Hindlimb muscle (tissue), 1 donor: ENCODE measurements at regions not wholly inside any gene's neighbourhood (a gene's known extent, or its start where the extent isn't known, plus 50 kb on each side); places are given as distances from the start of the nearest gene placed in this dataset.

Experiments used
- DNase-seq: peaks from one replicate; pipeline ENCODE4 v3.0.0-alpha.2; 2013

- no peak for DNase-seq
Observed at GRCh38 chr2:34037886-34038285, 438.8 kb upstream of the FAM98A start.

GRCh38 chr2:34037157-34037556 is 438.1 kb upstream of the FAM98A start:
- no peak for DNase-seq

DNA sequence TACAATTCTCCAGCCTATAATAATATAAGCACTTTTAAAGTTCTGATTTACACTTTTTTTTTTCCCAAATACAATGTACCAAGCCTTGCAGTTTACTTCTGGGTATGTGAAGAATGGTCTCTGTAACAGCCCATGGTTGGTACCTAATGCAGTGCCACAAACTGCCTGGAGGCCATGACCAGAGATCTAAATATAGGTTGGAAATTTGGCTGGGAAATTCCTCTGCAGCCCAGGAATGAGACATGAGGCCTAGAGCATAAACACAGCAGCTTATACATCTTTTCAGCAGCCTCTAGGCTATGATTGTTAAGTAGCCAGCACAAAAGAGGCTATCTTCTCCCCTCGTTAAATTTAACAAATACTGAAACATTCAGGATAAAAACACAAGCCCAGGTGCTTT is 432.0 kb upstream of the FAM98A start:
- no peak for DNase-seq

GRCh38 chr2:34030273-34030672 is 431.2 kb upstream of the FAM98A start:
- no peak for DNase-seq

- DNase-seq: no peak
Observed at GRCh38 chr2:34029073-34029472, 430.0 kb upstream of the FAM98A start.

GRCh38 chr2:34025196-34025595 is 426.1 kb upstream of the FAM98A start:
- DNase-seq: no peak

GRCh38 chr2:34012715-34013302 is 413.7 kb upstream of the FAM98A start:
- no peak for DNase-seq

DNA sequence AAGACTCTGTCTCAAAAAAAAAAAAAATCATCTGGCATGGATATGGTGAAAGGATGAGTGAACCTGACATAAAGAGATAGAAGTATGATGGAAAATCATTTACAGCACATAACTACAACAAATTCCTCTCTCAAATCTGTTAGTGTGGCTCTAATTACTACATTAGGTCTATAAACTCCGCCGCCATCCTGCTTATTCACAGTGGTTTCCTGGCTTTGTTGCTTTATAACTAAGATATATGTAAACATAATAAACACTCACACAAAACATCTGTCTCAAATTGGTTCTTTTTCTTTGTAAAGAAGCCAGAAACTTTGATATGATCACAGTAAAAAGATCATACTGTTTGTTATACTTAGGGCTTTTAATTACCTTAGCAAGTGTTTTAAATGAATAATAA is 412.6 kb upstream of the FAM98A start:
- no peak for DNase-seq

- DNase-seq: no peak
Observed at GRCh38 chr2:34005901-34006300, 406.8 kb upstream of the FAM98A start.

- no peak for DNase-seq
Observed at GRCh38 chr2:34004936-34005335, 405.8 kb upstream of the FAM98A start.

- no peak for DNase-seq
Observed at GRCh38 chr2:34003795-34004194, 404.7 kb upstream of the FAM98A start.

GRCh38 chr2:34001557-34001956 is 402.5 kb upstream of the FAM98A start:
- DNase-seq: no peak

DNA sequence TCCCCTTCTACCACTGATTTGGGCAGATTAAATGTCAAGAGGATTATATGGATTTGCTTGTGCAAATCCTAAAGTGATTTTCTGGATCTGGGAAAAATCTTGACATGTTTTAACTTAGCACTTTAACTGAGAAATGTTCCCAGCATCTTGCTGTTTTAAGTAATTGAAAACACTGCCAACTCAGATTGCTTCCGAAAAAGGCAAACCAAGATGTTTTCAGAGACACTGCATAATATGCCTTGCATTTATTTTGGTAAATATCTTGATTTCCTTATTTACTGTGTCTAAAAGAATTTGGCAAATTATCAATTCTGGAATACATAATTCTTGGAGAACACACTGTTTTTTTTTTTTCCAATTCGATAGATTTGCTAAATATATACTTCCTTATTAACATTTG is 385.0 kb upstream of the FAM98A start:
- no peak for DNase-seq

- DNase-seq: no peak
Observed at GRCh38 chr2:33978471-33978870, 379.4 kb upstream of the FAM98A start.

- no peak for DNase-seq
Observed at GRCh38 chr2:33975498-33975897, 376.4 kb upstream of the FAM98A start.

- no peak for DNase-seq
Observed at GRCh38 chr2:33967103-33967502, 368.0 kb upstream of the FAM98A start.

DNA sequence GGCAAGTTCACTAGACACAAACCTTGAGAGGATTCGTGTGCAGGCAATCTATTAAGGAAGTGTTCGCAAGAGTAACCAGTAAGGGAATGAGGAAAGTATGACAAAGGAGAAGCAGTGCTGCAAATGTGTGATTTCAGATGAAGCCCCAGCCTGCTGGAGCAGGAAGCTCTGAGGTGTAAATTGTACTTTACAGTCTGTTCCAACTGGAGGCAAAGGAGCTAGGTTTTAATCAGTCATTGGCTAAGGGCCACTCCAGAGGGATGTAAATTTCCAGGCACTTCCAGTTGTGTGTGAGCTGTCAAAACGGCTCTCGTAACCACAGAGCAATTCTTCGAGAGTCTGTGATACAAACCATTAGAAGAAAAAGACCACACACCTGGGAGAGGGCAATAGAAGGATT is 359.5 kb upstream of the FAM98A start:
- DNase-seq: no peak

GRCh38 chr2:33949371-33949770 is 350.3 kb upstream of the FAM98A start:
- no peak for DNase-seq

- no peak for DNase-seq
Observed at GRCh38 chr2:33946193-33946592, 347.1 kb upstream of the FAM98A start.

- no peak for DNase-seq
Observed at GRCh38 chr2:33933203-33933602, 334.1 kb upstream of the FAM98A start.

DNA sequence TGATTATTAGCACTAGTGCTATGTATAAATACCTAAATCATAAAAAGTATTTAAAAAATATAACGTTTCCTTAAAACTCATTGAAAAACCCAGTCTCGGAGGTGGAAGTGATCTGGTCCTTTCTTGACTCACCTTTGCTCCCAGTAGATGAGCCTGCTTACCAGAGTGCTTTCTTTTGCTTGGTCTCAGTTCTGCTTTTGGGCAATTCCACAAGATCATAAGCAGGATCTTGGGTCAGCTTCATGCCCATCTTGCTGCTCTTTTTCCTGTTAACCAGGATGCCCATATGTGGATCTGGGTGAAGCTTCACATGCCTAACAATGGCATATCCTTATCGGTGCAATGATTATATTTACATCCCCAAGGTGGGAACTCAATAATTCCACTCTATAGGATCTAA is 332.1 kb upstream of the FAM98A start:
- DNase-seq: no peak

GRCh38 chr2:33929467-33929866 is 330.4 kb upstream of the FAM98A start:
- DNase-seq: no peak

DNA sequence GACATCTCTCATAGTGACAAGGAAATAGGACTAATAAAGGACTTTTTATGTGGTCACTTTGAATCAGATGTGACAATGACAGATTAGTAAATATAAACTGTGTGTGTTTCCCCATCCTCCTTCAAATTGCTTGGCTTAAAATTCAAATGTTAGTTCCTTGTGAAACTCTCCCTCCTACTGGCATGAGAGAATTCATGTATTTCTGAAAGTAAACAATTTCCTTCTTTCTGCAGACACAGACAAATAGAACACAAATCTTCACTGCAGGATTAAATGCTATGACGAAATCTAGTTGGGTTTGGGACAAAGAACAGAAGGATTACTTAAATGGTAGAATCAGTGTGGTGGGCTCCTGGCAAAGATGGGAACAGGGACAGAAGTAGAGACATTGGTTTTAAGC is 328.7 kb upstream of the FAM98A start:
- DNase-seq: no peak

GRCh38 chr2:33925311-33925710 is 326.2 kb upstream of the FAM98A start:
- no peak for DNase-seq

DNA sequence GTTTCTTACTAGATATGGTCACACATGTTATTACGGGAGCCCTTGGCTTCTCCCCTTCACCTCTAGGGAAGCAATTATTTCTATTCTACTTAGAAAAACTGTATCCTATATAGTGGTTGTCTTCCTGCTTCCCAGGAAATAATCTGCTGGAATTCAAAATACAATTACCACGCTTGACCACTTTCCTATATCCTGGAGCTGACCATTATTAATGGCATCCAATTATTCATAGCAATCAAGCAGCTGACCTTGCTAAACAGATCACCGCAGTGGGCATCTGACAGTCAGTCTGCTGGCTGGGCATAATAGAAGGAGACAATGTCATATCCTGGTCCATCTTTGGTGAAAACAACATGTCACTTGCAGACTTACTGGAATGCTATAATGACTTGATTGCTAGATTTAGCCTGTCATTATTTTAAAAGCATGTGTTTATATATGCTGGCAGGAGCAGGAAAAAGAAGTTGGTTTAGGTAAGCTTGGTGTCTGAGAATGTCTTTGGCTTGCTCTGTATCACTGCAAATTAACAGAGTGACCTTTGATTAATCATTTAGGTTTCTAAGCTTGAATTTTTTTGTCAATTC is 325.6 kb upstream of the FAM98A start:
- no peak for DNase-seq
